ENCODE measurements at regions not wholly inside any gene's neighbourhood (a gene's known extent, or its start where the extent isn't known, plus 50 kb on each side); places are given as distances from the start of the nearest gene placed in this dataset.

GRCh38 chr20:51233345-51233744, 210.4 kb upstream of the KCNG1 start:
- no peaks in the 10 kb centered on the region for H3K4me1 ChIP-seq
- H3K27me3 ChIP-seq = peaks cover 0 to 36% (median 0%) of the 10 kb centered on the region in 4 donors
- peaks cover 0 to 5% (median 0%) of the 10 kb centered on the region in 4 donors for H3K9me3 ChIP-seq
- TF ChIP-seq CTCF (IDR thresholded peaks at IDR 0.05) (no peak), POLR2AphosphoS5 (IDR thresholded peaks at IDR 0.05) (no peak), POLR2A (IDR thresholded peaks at IDR 0.05; ENCODE audit: low read depth) (no peak), EP300 (IDR thresholded peaks at IDR 0.05) (no peak)
- intact Hi-C loops (cut with DNase I) = no loop called here
- H3K4me3 ChIP-seq = no peak overlapping the region
- WGBS = 87% methylated on average over 6 of the region's 6 CpGs
- no peak overlapping the region for H3K27ac ChIP-seq (replicated peaks in 1 of 4)
- H3K36me3 ChIP-seq = no peaks in the 10 kb centered on the region
- DNase-seq (ENCODE audit: extremely low spot score) = no peak

DNA sequence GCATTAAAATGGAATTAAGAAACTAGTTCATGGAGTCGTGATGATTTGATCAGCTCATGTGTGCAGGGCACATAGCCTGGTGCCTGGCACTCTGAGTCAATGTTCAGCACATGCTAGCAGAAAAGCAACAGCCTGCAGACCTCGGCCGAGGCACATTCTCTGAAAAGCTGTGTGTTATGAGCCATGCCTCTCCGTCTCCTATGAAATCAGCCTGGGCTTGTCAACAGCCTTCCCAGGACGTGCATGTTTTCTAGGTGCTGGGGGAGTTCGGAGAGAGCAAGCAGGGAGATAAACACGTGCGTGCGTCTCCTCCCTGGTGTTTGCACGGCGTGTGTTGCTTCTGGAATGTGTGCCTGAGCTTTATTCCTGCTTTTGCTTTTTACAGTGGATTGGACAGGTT, 207.8 kb upstream of the KCNG1 start:
- Histone ChIP-seq H3K4me3 (no peak overlapping the region), H3K4me1 (no peaks in the 10 kb centered on the region), H3K9me3 (peaks cover 0 to 5% (median 0%) of the 10 kb centered on the region in 4 donors), H3K27me3 (peaks cover 0 to 32% (median 0%) of the 10 kb centered on the region in 4 donors), H3K36me3 (no peaks in the 10 kb centered on the region), H3K27ac (replicated peaks in 1 of 4) (no peak overlapping the region)
- TF ChIP-seq CTCF (IDR thresholded peaks at IDR 0.05) (no peak), POLR2A (IDR thresholded peaks at IDR 0.05; ENCODE audit: low read depth) (no peak), POLR2AphosphoS5 (IDR thresholded peaks at IDR 0.05) (no peak), EP300 (IDR thresholded peaks at IDR 0.05) (no peak)
- intact Hi-C loops (cut with DNase I) = no loop called here
- WGBS = 64% methylated on average over 11 of the region's 11 CpGs
- DNase-seq (ENCODE audit: extremely low spot score) = no peak

GRCh38 chr20:51228763-51229162, 205.9 kb upstream of the KCNG1 start:
- TF ChIP-seq EP300 (IDR thresholded peaks at IDR 0.05) = no peak
- TF ChIP-seq POLR2A (IDR thresholded peaks at IDR 0.05; ENCODE audit: low read depth) = no peak
- no peak for TF ChIP-seq POLR2AphosphoS5 (IDR thresholded peaks at IDR 0.05)
- no peak for TF ChIP-seq CTCF (IDR thresholded peaks at IDR 0.05)
- Histone ChIP-seq H3K27me3 (peaks cover 0 to 31% (median 0%) of the 10 kb centered on the region in 4 donors), H3K27ac (replicated peaks in 1 of 4) (no peak overlapping the region), H3K9me3 (peaks cover 0 to 2% (median 0%) of the 10 kb centered on the region in 4 donors), H3K4me1 (no peaks in the 10 kb centered on the region), H3K4me3 (no peak overlapping the region), H3K36me3 (no peaks in the 10 kb centered on the region)
- no peak for DNase-seq (ENCODE audit: extremely low spot score)
- intact Hi-C loops (cut with DNase I) = no loop called here

DNA sequence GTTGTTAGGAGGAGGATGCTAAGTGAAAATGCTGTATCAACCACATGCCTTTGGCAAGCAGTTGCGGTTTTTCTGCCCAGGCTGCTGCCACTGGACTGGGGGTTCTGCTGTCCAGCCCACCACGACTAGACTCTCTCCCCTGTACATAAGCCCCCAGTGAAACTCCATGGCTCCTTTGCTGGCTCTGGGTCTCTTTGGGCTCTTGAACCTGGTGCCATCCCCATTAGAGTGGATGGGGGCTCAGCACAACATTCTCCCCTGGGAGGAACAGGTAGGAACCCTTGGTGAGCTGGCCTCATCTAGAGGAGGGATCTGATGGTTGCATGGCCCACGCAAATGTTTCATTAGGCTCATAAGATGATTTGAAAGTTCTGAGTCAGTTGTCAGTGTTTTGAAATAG, 204.8 kb upstream of the KCNG1 start:
- Histone ChIP-seq H3K36me3 (no peaks in the 10 kb centered on the region), H3K4me1 (no peaks in the 10 kb centered on the region), H3K9me3 (no peaks in the 10 kb centered on the region), H3K4me3 (no peak overlapping the region), H3K27ac (replicated peaks in 1 of 4) (no peak overlapping the region), H3K27me3 (peaks cover 0 to 34% (median 0%) of the 10 kb centered on the region in 4 donors)
- DNase-seq (ENCODE audit: extremely low spot score) = no peak
- intact Hi-C loops (cut with DNase I) = no loop called here
- WGBS = 69% methylated on average over 3 of the region's 3 CpGs
- no peak for TF ChIP-seq POLR2AphosphoS5 (IDR thresholded peaks at IDR 0.05)
- no peak for TF ChIP-seq POLR2A (IDR thresholded peaks at IDR 0.05; ENCODE audit: low read depth)
- TF ChIP-seq CTCF (IDR thresholded peaks at IDR 0.05) = no peak
- TF ChIP-seq EP300 (IDR thresholded peaks at IDR 0.05) = no peak

DNA sequence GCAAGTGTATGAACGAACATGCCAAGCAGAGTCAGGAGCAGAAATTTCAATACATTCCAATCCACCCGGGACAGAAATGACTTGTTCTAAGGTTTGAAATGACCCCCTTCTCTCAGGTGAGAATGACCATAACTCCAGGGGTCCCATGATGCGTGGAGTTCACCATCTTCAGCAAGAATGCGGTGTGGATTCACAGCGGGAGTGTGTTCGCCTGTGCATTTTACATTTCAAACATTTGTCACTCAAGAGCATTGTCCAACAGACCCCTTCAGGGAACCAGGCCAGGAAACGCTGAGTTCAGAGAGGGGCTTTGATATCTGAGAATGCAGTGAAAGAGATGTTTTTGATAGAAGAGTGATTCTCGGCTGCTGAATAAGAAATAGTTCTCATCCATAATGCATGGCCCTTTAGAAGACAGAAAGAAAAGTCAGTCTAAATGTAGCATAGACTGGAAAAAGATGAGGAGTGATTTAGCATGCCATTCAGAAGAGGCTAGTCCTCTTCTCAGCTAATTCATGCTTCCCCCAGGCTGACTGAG, 200.3 kb upstream of the KCNG1 start:
- no peak for DNase-seq (ENCODE audit: extremely low spot score)
- intact Hi-C loops (cut with DNase I) = no loop called here
- Histone ChIP-seq H3K27me3 (peaks cover 0 to 42% (median 16%) of the 10 kb centered on the region in 4 donors), H3K9me3 (no peaks in the 10 kb centered on the region), H3K4me3 (no peak overlapping the region), H3K27ac (replicated peaks in 1 of 4) (no peak overlapping the region), H3K36me3 (no peaks in the 10 kb centered on the region), H3K4me1 (peaks cover 0 to 8% (median 0%) of the 10 kb centered on the region in 4 donors)
- no peak for TF ChIP-seq POLR2A (IDR thresholded peaks at IDR 0.05; ENCODE audit: low read depth)
- no peak for TF ChIP-seq POLR2AphosphoS5 (IDR thresholded peaks at IDR 0.05)
- 45% methylated on average over 8 of the region's 8 CpGs for WGBS

All from esophagus muscularis mucosa (tissue), 4 donors.